ENCODE measurements at regions not wholly inside any gene's neighbourhood (a gene's known extent, or its start where the extent isn't known, plus 50 kb on each side); places are given as distances from the start of the nearest gene placed in this dataset.
"Not testable (repeated sequence)": the region's sequence is repeated elsewhere in the genome, so short reads cannot be mapped to it uniquely, and the experiment has no call there.

DNA sequence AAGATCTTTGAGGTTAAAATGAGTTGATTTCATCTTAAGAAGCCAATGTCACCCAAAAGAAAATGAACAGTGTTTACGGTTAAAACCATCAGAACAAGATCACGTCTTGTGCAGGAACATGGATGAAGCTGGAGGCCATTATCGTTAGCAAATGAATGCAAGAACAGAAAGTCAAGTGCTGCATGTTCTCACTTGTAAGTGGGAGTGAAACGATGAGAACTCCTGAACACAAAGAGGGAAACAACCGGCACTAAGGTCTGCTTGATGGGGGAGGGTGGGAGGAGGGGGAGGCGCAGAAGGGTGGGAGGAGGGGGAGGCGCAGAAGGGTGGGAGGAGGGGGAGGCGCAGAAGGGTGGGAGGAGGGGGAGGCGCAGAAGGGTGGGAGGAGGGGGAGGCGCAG is 214.8 kb upstream of the PRKCQ start:
- not testable (repeated sequence) for DNase-seq

GRCh38 chr10:6794441-6794840 is 214.4 kb upstream of the PRKCQ start:
- no peak for DNase-seq

DNA sequence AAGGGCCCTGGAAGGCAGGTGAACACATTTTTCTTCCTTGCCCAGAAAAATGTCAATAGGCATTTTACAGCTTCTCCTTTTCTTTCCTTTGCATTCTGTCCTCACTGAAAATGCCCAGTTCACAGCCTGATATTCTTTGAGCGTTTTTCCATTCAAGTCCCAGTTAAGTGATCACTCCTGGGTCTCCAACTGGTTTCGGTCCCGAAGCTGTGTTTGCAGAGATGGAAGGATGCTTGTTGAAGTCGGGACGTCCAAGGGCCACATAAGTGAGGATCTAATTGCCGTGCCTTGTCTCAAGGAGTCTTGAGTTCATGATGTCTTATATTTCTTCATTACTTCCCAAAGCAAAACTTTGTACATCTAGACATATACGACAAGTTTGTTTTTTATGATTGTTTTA is 208.7 kb upstream of the PRKCQ start:
- no peak for DNase-seq

DNA sequence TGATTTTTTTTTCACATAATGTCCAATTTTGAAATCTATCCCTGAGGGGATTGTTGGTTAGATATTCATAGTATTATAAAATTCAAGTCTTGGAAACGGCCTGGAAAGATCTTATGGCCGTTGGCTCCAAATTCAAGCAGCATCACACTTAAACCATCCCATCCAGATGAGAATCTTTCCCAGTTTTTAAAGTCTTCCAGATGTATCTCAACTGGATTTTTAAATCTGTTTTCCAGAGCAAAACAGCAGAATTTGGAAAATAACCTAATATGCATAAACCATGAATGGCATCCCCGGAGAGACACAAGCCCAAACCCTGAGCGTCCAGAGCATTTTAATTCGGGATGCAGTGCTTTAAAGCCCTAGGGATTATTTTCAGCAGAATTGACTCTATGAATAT is 208.2 kb upstream of the PRKCQ start:
- no peak for DNase-seq

GRCh38 chr10:6787718-6788117 is 207.6 kb upstream of the PRKCQ start:
- no peak for DNase-seq

- DNase-seq = no peak
Observed at GRCh38 chr10:6787091-6787490, 207.0 kb upstream of the PRKCQ start.

DNA sequence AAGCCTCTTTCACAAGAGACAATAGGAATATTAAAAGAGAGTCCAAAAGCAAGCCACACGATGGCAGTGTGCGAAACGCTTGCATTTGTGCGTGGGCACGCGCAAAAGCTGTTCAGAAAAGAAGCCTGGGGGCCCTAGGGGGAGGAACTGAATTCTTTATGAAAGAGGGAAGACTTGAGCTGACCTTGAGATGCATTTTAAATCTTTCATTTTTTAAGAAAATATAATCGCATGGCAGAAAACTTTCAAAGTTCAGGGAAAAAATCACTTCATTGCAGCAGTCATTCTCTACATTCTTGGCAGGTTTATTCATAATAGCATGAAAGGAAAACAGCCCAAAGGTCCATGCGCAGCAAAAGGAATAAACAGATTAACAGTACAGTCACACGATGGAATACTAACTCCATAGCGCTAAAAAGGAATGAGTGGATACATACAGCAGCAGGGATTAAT is 206.5 kb upstream of the PRKCQ start:
- DNase-seq = no peak

DNA sequence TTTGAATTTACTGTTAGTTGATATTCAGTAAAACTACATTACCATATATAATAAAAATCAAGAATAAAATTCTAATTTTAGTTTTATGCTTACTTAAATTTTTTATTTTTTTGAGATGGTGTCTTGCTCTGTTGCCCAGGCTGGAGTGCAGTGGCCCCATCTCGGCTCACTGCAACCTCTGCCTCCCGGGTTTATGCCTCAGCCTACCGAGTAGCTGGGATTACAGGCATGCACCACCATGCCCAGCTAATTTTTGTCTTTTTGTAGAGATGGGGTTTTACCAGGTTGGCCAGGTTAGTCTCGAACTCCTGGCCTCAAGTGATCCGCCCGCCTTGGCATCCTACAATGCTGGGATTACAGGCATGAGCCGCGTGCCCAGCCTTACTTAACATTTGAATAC is 204.4 kb upstream of the PRKCQ start:
- not testable (repeated sequence) for DNase-seq

DNA sequence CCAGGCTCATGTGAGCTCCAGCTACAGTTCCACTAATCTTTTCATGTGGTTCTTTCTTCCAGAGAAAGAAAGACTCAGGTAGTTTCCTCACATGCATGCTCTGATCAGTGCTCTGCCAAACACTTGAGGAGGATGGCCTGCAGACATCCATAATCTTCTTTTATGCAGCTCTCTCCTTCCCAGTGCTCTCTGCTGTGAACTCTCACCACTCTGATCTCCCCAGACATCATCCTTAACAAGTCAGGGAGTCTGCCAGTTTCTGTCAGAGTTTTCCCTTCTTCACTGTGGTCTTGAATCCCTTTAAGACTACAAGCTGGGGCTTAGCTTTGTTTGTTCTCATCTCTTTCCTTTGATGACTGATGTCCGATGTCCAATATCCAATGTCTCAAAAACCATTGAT is 203.4 kb upstream of the PRKCQ start:
- no peak for DNase-seq

DNA sequence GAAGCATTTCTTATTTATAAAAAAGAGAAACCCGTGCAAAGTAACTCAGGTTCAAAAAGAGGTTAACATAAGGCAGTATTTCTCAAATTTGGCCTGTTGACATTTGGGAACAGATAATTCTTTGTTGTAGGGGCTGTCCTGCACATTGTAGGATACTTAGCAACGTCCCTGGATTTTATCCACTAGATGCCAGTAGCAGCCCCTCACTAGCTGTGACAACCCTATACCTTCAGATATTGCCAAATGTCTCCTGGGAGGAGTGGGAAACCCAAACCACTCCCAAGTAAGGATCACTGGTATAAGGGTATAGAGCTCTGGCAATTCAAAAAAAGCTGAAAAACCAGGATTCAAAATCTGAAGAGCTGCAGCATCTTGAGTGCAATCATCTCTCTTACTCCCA is 202.3 kb upstream of the PRKCQ start:
- DNase-seq = no peak

- no peak for DNase-seq
Observed at GRCh38 chr10:6781133-6781770, 201.2 kb upstream of the PRKCQ start.

DNA sequence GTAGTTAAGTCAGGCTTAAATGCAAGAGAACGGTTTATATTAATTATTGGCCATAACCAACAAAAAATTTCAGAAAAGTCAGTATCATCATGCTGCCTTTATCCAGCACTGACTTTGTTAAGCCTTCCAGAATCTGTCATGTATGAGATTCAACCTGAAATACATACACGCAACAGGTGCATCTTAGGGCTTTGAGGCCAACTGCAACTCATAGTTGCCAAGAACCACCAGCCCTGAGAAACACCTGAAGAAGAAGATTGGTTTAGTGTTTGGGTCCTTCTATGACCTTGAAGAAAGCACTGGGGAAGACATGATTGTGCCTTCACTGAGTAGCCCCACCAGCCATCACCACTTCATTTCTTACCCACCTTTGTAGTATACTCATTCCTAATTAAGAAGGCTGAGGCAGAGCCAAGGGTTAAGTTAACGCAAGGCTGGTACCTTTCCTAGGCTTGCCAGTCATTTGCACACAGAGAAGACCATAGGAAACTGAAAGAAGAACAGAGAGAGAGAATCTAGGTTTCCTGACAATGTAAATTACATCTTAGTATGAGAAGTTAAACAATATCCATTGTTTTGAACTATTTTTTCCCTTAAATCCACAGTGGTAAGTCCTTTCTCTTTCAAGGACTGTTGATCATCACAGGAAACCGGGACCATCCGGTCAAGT is 200.1 kb upstream of the PRKCQ start:
- no peak for DNase-seq

DNA sequence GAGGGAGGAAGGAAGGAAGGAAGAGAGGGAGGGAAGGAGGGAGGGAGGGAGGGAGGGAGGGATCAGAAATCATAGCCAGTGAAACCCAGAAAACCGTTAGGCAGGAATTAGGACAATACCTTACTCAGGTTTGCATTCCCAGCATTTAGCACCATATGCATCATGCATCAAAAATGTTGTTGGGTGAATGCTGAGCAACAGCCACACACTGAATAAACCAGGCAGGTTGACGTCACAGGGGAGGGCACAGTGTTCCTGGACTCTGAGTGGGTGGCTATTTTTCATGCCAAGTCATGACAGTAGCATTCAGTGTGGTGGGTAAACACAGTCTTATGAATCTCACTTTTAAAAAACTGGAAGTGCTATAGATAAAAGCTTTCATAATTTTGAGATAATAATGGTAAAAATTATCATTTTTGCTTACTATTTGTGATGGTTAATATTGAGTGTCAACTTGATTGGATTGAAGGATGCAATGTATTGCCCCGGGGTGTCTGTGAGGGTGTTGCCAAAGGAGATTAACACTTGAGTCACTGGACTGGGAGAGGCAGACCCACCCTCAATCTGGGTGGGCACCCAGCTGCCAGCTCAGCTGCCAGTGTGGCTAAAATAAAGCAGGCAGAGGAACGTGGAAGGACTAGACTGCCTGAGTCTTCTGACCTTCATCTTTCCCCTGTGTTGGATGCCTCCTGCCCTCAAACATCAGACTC is 199.1 kb upstream of the PRKCQ start:
- DNase-seq = no peak

- DNase-seq = no peak
Observed at GRCh38 chr10:6776170-6776569, 196.1 kb upstream of the PRKCQ start.

DNA sequence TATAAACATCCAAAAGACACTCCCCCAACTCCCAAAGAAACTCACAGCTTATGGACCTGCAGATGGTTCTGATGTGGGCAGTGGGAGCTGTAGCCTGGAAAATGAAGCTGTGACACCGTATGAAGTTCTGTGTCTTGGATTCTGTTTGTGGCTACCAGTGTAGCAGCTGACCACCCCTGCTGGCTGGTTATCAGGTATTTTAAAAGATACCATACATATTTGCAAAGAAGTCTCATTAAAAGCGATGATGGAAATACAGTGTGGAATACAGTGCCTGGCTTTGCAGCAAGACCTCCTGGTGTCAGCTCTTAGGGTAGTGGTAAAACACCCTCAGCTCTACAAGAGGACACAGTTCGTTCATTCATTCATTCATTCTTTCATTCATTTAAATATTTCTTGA is 194.3 kb upstream of the PRKCQ start:
- DNase-seq = no peak

DNA sequence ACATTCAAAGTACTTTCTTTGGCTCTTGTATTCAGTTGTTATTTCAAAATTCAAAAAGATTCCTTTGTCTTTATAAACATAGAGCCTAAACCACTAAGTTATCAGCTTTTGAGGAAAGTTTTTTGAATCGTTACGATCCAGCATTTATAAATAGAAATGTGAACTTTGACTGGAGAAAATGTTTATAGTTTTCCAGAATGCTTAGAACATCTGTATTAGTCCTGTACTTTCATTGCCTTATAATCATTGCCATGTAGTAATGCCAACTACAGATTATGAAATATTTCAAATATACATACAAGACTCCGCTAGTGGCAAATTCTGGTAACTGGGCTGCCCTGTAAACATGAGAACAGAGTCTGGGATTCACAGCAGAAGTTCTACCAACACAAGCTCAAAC is 191.3 kb upstream of the PRKCQ start:
- DNase-seq = no peak

DNA sequence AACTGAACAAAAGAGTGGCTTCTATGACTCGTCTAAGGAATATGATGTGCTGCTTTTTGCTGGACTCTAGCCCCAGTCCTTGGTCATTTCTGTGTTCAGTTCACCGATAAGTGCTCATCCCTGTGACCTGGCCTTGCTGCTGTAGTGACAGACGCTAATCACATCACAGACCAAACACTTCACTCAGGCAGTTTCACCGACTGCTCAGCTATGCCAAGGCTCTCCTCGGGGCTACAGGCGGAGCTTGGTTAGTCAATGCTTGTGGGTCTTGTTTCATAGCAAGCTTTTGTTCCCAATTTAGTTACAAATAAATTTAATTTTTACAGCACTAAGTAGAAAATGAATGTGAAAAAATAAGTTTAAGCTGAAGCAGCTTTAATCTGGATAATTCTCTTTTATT is 190.8 kb upstream of the PRKCQ start:
- DNase-seq = no peak

DNA sequence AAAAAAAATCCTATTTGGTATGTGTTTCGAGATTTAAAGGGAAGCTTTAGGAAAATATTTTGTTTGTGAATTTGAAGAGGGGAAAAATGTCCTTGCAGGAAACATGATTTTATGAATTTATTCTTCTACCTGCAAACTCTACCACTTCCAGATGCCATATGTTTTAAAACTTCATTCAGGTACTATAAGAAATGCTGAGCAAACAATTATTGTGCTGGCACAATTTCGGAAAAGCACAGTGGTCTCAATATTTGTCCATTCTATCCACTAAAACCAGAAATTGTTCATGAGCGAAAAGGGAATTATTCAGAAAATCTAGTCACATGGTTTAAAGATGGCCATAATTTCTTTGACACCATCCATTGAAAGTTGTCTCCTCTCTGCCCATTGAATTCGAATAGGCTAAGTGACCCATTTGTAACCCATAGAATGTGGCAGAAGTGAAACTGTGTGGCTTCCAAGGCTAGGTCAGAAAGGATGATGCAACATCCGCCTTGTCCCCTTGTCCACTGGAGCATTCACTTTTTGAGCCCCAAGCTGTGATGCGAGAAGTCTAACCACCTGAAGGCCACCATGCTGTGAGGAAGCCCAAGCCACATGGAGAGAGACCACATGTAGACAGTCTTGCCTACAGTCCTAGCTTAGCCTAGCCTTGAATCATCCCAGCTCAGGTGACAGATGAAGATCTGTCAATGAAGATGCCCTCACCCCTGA is 189.8 kb upstream of the PRKCQ start:
- no peak for DNase-seq

DNA sequence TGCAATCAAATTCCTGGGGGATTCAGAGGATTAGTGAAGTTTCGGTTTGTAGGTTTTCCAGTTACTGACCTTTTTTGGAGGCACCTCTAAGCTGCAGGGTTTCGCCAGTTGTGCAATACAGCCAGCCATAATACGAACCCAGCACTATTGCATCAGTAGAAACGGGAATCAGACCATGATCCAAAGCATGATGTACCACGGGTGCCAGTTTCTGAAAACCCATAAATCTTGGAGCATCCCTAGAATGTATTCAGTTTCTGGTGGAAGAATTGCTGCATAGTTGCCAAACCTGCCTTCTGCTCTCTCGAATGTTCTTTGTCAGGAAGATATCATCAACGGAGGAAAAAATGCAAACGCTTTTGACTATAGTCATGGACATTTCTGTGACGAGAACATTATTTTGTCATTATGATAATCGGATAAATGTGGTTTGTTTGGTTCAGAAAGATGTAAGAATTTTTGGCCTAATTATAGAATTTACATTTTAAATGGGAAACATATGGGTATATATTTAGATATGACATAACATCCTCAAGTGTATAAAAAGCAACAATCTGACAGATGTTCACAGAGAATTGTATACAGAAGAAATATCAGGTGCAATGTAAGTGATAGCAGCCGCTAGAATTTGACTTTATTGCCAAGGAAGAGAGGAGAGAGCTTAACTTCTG is 186.2 kb upstream of the PRKCQ start:
- DNase-seq = no peak

DNA sequence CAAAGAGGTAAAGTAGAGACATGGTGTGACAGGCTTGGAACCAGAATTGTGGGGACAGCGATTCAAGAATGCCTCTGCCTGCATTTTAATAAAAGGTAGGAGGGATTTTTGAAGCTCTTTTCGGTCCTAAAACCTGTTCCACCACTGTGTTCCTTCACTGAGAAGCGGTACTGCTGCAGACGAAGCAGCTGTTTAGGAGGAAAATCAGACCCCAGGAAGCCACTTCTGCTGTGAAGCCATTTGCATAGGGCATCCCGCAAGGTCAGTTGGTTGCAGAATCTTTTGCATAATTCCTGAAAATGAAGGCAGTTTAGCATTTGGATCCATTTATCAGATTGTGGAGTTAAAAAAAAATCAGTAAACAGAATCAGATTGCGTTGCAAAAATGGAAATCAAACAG is 183.3 kb upstream of the PRKCQ start:
- no peak for DNase-seq

- no peak for DNase-seq
Observed at GRCh38 chr10:6763001-6763400, 182.9 kb upstream of the PRKCQ start.

DNA sequence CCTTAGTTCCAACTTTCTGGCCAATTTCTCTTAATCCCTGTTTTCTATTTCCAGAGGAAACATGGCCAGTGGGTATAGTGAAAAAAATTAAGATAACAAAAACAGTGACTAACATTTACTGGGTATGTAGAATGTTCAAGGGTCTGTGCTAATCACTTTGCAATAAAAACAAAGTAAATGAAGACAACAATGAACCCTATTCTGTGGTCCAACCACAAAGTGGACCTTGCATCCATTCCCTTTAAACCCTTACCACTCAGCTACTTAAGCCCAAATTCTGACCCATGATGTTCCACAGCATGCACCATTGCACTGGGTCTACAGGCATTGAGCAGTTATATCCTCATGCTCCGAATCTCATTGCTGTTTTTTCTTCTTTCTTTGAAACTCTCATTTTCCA is 179.9 kb upstream of the PRKCQ start:
- no peak for DNase-seq

DNA sequence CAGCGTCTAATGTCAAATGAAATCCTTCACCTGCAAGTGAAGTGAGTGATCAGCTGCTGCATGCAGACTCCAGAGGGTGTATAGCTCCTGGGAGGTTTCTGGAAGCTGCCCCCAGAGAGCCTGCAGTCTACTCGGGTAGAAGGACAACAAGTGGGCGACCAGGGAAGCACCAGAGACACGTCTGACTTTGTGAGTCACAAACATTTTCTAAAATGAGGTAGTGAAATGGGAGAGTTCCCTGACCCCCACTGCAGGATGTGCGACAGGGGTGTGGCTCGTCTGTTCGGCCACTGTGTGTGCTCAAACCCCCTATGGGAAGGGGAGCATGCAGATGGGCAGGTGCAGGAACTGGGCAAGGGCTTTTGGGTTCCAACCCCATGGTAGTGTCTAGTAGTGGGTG is 177.1 kb upstream of the PRKCQ start:
- DNase-seq = no peak

All from CD4-positive, alpha-beta T cell treated with Interleukin-6 for 4 hours (primary cell).